HG02623 (cell line): ENCODE measurements at regions not wholly inside any gene's neighbourhood (a gene's known extent, or its start where the extent isn't known, plus 50 kb on each side); places are given as distances from the start of the nearest gene placed in this dataset.

Experiments used
- ATAC-seq: cut with Tn5 transposase; IDR thresholded peaks from one replicate; pipeline ENCODE4 v1.9.1; 2021; ENCODE audit warnings: moderate library complexity; ENCODE audit not compliant: unreplicated experiment

- no peak for ATAC-seq
These were observed 168.8 kb upstream of the PLXNA2 start for GRCh38 chr1:208413006-208413405.

- no peak for ATAC-seq
These were observed 174.5 kb upstream of the PLXNA2 start for GRCh38 chr1:208418667-208419066.

GRCh38 chr1:208419746-208420420, 175.7 kb upstream of the PLXNA2 start:
- ATAC-seq, result no peak

GRCh38 chr1:208420696-208421095, 176.5 kb upstream of the PLXNA2 start:
- ATAC-seq, result no peak

- ATAC-seq, result no peak
These were observed 177.3 kb upstream of the PLXNA2 start for GRCh38 chr1:208421486-208421885.

- no peak for ATAC-seq
These were observed 179.3 kb upstream of the PLXNA2 start for GRCh38 chr1:208423526-208423925.

- no peak for ATAC-seq
These were observed 180.9 kb upstream of the PLXNA2 start for GRCh38 chr1:208425096-208425495.

- no peak for ATAC-seq
These were observed 186.0 kb upstream of the PLXNA2 start for GRCh38 chr1:208430220-208430619.

- no peak for ATAC-seq
These were observed 187.5 kb upstream of the PLXNA2 start for GRCh38 chr1:208431721-208432120.

- no peak for ATAC-seq
These were observed 188.2 kb upstream of the PLXNA2 start for GRCh38 chr1:208432346-208432745.

- ATAC-seq, result no peak
These were observed 188.9 kb upstream of the PLXNA2 start for GRCh38 chr1:208433086-208433485.

- ATAC-seq, result no peak
These were observed 189.8 kb upstream of the PLXNA2 start for GRCh38 chr1:208433971-208434370.

GRCh38 chr1:208437401-208437800, 193.2 kb upstream of the PLXNA2 start:
- ATAC-seq, result no peak

- ATAC-seq, result no peak
These were observed 194.0 kb upstream of the PLXNA2 start for GRCh38 chr1:208438112-208438699.

- ATAC-seq, result no peak
These were observed 201.6 kb upstream of the PLXNA2 start for GRCh38 chr1:208445758-208446203.

GRCh38 chr1:208446271-208446691, 202.1 kb upstream of the PLXNA2 start:
- ATAC-seq, result no peak

GRCh38 chr1:208448425-208448824, 204.2 kb upstream of the PLXNA2 start:
- no peak for ATAC-seq

GRCh38 chr1:208449951-208450350, 205.8 kb upstream of the PLXNA2 start:
- no peak for ATAC-seq

- no peak for ATAC-seq
These were observed 206.8 kb upstream of the PLXNA2 start for GRCh38 chr1:208450958-208451357.

GRCh38 chr1:208455821-208456220, 211.6 kb upstream of the PLXNA2 start:
- ATAC-seq, result no peak

GRCh38 chr1:208456487-208456886, 212.3 kb upstream of the PLXNA2 start:
- no peak for ATAC-seq

GRCh38 chr1:208460823-208461222, 216.6 kb upstream of the PLXNA2 start:
- no peak for ATAC-seq

GRCh38 chr1:208461680-208462079, 217.5 kb upstream of the PLXNA2 start:
- ATAC-seq, result no peak
